CD14-positive monocyte (primary cell): ENCODE measurements at regions not wholly inside any gene's neighbourhood (a gene's known extent, or its start where the extent isn't known, plus 50 kb on each side); places are given as distances from the start of the nearest gene placed in this dataset.

ENCODE experiments used
- DNase-seq, 3 donors: peaks; one replicate each; pipeline ENCODE4 v3.0.0-alpha.2; 2011 to 2022
- H2AFZ ChIP-seq: 2 replicates; pipeline ENCODE4 v1.6.0; 2012; ENCODE audit warnings: mild to moderate bottlenecking, low read depth, low read length, inconsistent platforms; ENCODE audit not compliant: insufficient read depth, poor library complexity, severe bottlenecking
- H3K27ac ChIP-seq, 2 donors: 1 replicate in 1 of 2; 2 replicates in 1 of 2; pipeline ENCODE4 v1.5.1; 2012 to 2013; ENCODE audit warnings: low read length in 2 of 2, control low read depth in 1 of 2, inconsistent platforms in 1 of 2, low read depth in 1 of 2, mild to moderate bottlenecking in 1 of 2
- H3K27me3 ChIP-seq, 2 donors: one replicate each; pipeline versions ENCODE4 v1.6.0 to v1.6.1; 2011 to 2013; ENCODE audit warnings: low read length in 2 of 2; ENCODE audit not compliant: control insufficient read depth in 2 of 2, insufficient read depth in 2 of 2
- H3K36me3 ChIP-seq, 2 donors: replicated peaks in 1 of 2; 1 replicate in 1 of 2; 2 replicates in 1 of 2; pipeline versions ENCODE4 v1.5.1 to v1.6.1; 2012 to 2013; ENCODE audit warnings: low read length in 2 of 2, control low read depth in 1 of 2, inconsistent platforms in 1 of 2, mild to moderate bottlenecking in 1 of 2; ENCODE audit not compliant: insufficient read depth in 2 of 2, control insufficient read depth in 1 of 2
- H3K4me1 ChIP-seq, 2 donors: 1 replicate in 1 of 2; 2 replicates in 1 of 2; pipeline versions ENCODE4 v1.5.1 to v1.6.1; 2012 to 2013; ENCODE audit warnings: low read length in 2 of 2, control low read depth in 1 of 2, inconsistent platforms in 1 of 2, mild to moderate bottlenecking in 1 of 2, moderate library complexity in 1 of 2; ENCODE audit not compliant: insufficient read depth in 2 of 2, control insufficient read depth in 1 of 2
- H3K4me2 ChIP-seq: replicated peaks from 2 replicates; pipeline ENCODE3; 2012; ENCODE audit warnings: low read length, moderate library complexity, mild to moderate bottlenecking; ENCODE audit not compliant: poor library complexity, severe bottlenecking; ENCODE audit errors: extremely low read depth
- H3K4me3 ChIP-seq, 3 experiments: fragments of 200-600 bp in 1 of 3; sonication (generic) in 1 of 3; replicated peaks in 1 of 3; 1 replicate in 2 of 3; 2 replicates in 1 of 3; pipeline ENCODE4 v1.5.1; 2011 to 2013; ENCODE audit warnings: low read length in 3 of 3, mild to moderate bottlenecking in 3 of 3, control low read depth in 2 of 3, low read depth in 2 of 3, inconsistent platforms in 1 of 3, moderate library complexity in 1 of 3
- H3K79me2 ChIP-seq: 2 replicates; pipeline ENCODE4 v1.6.0; 2012; ENCODE audit warnings: mild to moderate bottlenecking, control low read depth, inconsistent platforms, low read length, moderate library complexity; ENCODE audit not compliant: insufficient read depth
- H3K9ac ChIP-seq: 2 replicates; pipeline ENCODE4 v1.6.0; 2017; ENCODE audit warnings: low read length, mild to moderate bottlenecking; ENCODE audit not compliant: insufficient read depth, poor library complexity, severe bottlenecking
- H3K9me3 ChIP-seq, 2 donors: replicated peaks in 1 of 2; 1 replicate in 1 of 2; 2 replicates in 1 of 2; pipeline versions ENCODE4 v1.5.1 to v1.6.1; 2012 to 2013; ENCODE audit warnings: low read length in 2 of 2, control low read depth in 1 of 2; ENCODE audit not compliant: control insufficient read depth in 1 of 2, insufficient read depth in 1 of 2
- H4K20me1 ChIP-seq: 2 replicates; pipeline ENCODE4 v1.6.0; 2012; ENCODE audit warnings: mild to moderate bottlenecking, low read length, control low read depth, moderate library complexity; ENCODE audit not compliant: insufficient read depth
- H3K27ac Mint-ChIP-seq, 7 donors: one replicate each; pipeline ENCODE4 v1.8.0; 2020; ENCODE audit warnings: mild to moderate bottlenecking in 7 of 7, mixed read lengths in 7 of 7, moderate library complexity in 6 of 7, inconsistent platforms in 2 of 7
- H3K27me3 Mint-ChIP-seq, 3 donors: one replicate each; pipeline ENCODE4 v1.8.0; 2021 to 2022; ENCODE audit warnings: low read depth in 3 of 3, mild to moderate bottlenecking in 3 of 3, mixed read lengths in 3 of 3, moderate library complexity in 3 of 3, inconsistent platforms in 1 of 3
- H3K36me3 Mint-ChIP-seq, 2 donors: one replicate each; pipeline ENCODE4 v1.8.0; 2020; ENCODE audit warnings: mixed read lengths in 2 of 2, inconsistent platforms in 1 of 2, mild to moderate bottlenecking in 1 of 2
- H3K4me1 Mint-ChIP-seq: one replicate; pipeline ENCODE4 v1.8.0; 2020; ENCODE audit warnings: mild to moderate bottlenecking, mixed read lengths
- H3K4me3 Mint-ChIP-seq, 2 donors: one replicate each; pipeline ENCODE4 v1.8.0; 2020; ENCODE audit warnings: mild to moderate bottlenecking in 2 of 2, mixed read lengths in 2 of 2, moderate library complexity in 1 of 2
- H3K9me3 Mint-ChIP-seq, 7 donors: one replicate each; pipeline ENCODE4 v1.8.0; 2020 to 2022; ENCODE audit warnings: mixed read lengths in 7 of 7, mild to moderate bottlenecking in 6 of 7, moderate library complexity in 6 of 7, inconsistent platforms in 2 of 7
- WGBS: methylation state at CpG from one replicate; pipeline ENCODE4 v1.1.5; 2013; ENCODE audit warnings: missing lambda C conversion rate; ENCODE audit not compliant: insufficient coverage; 5-methylcytosine and 5-hydroxymethylcytosine counted together
- intact Hi-C, 2 donors: fragments of 100-400 bp; cut with micrococcal nuclease; formaldehyde crosslinking; loops; one replicate each; pipeline versions ENCODE4 v1.15.0 to v1.15.1; 2023
- TF ChIP-seq, protein P1 (sequence below): fragments of 200-600 bp; IDR thresholded peaks from one replicate; pipeline ENCODE4 v1.8.0; 2022; ENCODE audit warnings: antibody characterized with exemption, mild to moderate bottlenecking

DNA sequence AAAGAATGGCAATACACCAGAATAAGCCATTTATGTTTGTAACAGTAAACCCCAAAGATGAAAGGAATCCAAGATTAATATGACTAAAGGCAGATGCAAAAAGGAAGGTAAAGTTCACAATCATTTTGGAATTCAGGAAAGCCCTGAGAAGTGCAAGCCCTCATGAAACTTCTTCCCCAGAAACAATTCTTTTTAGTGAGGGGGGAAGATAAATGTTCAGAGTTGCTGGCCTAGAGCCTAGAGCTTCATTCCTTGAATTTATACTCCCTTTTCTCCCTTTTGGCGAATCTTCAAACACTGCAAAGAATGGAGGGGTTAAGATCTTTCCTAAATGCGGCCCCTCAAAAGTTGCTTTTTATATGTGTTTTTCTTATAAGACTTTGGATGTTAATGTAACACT, 368.8 kb downstream of the MEIS1 start:
- TF ChIP-seq, protein P1, sequence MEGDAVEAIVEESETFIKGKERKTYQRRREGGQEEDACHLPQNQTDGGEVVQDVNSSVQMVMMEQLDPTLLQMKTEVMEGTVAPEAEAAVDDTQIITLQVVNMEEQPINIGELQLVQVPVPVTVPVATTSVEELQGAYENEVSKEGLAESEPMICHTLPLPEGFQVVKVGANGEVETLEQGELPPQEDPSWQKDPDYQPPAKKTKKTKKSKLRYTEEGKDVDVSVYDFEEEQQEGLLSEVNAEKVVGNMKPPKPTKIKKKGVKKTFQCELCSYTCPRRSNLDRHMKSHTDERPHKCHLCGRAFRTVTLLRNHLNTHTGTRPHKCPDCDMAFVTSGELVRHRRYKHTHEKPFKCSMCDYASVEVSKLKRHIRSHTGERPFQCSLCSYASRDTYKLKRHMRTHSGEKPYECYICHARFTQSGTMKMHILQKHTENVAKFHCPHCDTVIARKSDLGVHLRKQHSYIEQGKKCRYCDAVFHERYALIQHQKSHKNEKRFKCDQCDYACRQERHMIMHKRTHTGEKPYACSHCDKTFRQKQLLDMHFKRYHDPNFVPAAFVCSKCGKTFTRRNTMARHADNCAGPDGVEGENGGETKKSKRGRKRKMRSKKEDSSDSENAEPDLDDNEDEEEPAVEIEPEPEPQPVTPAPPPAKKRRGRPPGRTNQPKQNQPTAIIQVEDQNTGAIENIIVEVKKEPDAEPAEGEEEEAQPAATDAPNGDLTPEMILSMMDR, result no peak
- Histone ChIP-seq H2AFZ (no peak overlapping the region), H3K4me3 (no peak overlapping the region), H3K9ac (no peak overlapping the region), H3K9me3 (no peaks in the 10 kb centered on the region), H3K27ac (no peak overlapping the region), H3K4me1 (no peaks in the 10 kb centered on the region), H3K4me2 (no peak overlapping the region), H4K20me1 (no peaks in the 10 kb centered on the region), H3K79me2 (no peaks in the 10 kb centered on the region), H3K27me3 (no peaks in the 10 kb centered on the region), H3K36me3 (no peaks in the 10 kb centered on the region)
- Mint-ChIP-seq H3K27ac (no peak overlapping the region), H3K27me3 (peaks cover 0 to 2% (median 1%) of the 10 kb centered on the region in 3 donors), H3K4me1 (no peaks in the 10 kb centered on the region), H3K4me3 (no peak overlapping the region), H3K9me3 (peaks cover 0 to 10% (median 5%) of the 10 kb centered on the region in 7 donors), H3K36me3 (no peaks in the 10 kb centered on the region)
- intact Hi-C loops, result no loop called here
- WGBS, result no CpG with 5 or more reads among the region's 2 CpGs
- no peak for DNase-seq

DNA sequence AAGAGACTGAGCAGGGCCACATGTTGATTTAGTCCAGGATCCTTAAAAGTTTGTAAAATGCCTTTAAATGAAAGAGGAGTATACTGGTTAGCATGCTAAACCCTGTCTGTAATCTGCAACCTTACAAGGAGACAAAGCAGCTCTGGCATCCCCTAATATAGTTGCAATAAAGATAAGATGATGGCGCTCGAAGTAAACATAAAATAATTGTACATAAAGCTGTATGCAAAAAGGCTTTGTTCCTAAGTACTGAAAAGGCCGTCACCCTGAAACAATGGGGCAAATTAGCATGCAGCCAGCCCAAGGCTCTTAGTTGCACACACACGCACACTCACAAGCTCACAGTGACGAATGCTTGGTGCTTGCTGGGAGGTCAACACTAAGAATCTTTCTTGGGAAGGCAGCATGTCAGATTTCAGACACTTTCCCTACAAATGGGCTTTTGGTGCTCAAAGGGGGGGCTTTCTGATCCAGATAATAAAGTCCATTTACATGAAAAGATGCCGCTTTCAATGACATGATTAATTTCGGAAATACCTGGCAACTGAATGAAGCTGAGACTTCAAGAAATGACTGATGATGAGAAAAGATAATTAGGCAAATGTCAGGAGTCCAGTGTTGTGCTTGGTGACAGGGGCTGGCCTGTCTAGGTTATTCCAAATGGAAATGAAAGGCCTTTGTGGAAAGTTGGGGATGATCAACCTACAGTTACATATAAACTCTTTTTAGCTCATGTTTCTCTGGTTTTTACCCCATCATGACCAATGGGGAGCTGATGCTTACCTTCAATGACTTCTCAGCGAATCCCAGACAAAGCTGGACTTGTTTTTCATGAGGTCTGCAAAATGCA, 370.3 kb downstream of the MEIS1 start:
- Histone ChIP-seq H3K27me3 (no peaks in the 10 kb centered on the region), H3K9me3 (no peaks in the 10 kb centered on the region), H3K79me2 (no peaks in the 10 kb centered on the region), H4K20me1 (no peaks in the 10 kb centered on the region), H2AFZ (no peak overlapping the region), H3K4me2 (no peak overlapping the region), H3K9ac (no peak overlapping the region), H3K27ac (no peak overlapping the region), H3K4me1 (no peaks in the 10 kb centered on the region), H3K4me3 (no peak overlapping the region), H3K36me3 (no peaks in the 10 kb centered on the region)
- DNase-seq, result no peak
- peaks cover 0 to 1% (median 0%) of the 10 kb centered on the region in 3 donors for H3K27me3 Mint-ChIP-seq
- no peak overlapping the region for H3K4me3 Mint-ChIP-seq
- intact Hi-C loops, result no loop called here
- no peaks in the 10 kb centered on the region for H3K4me1 Mint-ChIP-seq
- no peak overlapping the region for H3K27ac Mint-ChIP-seq
- no peaks in the 10 kb centered on the region for H3K36me3 Mint-ChIP-seq
- 92% methylated on average over 8 of the region's 8 CpGs for WGBS
- TF ChIP-seq, protein P1, result no peak
- peaks cover 0 to 10% (median 4%) of the 10 kb centered on the region in 7 donors for H3K9me3 Mint-ChIP-seq
